PC-3 (cell line): ENCODE measurements at regions not wholly inside any gene's neighbourhood (a gene's known extent, or its start where the extent isn't known, plus 50 kb on each side); places are given as distances from the start of the nearest gene placed in this dataset.

ENCODE experiments used
- ATAC-seq: fragments of 200-7000 bp; cut with Tn5 transposase; 2 replicates; pipeline ENCODE4 v1.9.1; 2020; ENCODE audit warnings: mild to moderate bottlenecking, moderate library complexity
- BruUV-seq: library from RNA; stranded (reverse); fragments of 400-500 nt; replicated peaks from 2 replicates; lab custom pipeline; 2021; lab: Mats Ljungman, UMichigan
- CTCF ChIA-PET: fragments of 300-600 bp; sonication (Branson Sonifier 250); formaldehyde crosslinking; loops from one replicate; lab custom pipeline; 2022; ENCODE audit warnings: antibody characterized with exemption; lab: Charles Lee
- POLR2A ChIA-PET: fragments of 300-600 bp; sonication (Branson Sonifier 250); formaldehyde crosslinking; loops from one replicate; lab custom pipeline; 2022; ENCODE audit warnings: antibody characterized with exemption; ENCODE audit not compliant: unreplicated experiment; lab: Charles Lee
- DNase-seq: peaks from one replicate; pipeline ENCODE4 v3.0.0-alpha.2; 2015
- H2AFZ ChIP-seq: fragments of 300-600 bp; sonication (generic); 2 replicates; pipeline ENCODE4 v1.6.0; 2016; ENCODE audit warnings: antibody characterized with exemption, low read length
- H3F3A ChIP-seq: fragments of 300-600 bp; sonication (generic); one replicate; pipeline ENCODE4 v1.6.0; 2017; ENCODE audit warnings: antibody characterized with exemption, low read length, control low read depth, mild to moderate bottlenecking; ENCODE audit not compliant: unreplicated experiment
- H3K27ac ChIP-seq: fragments of 300-600 bp; sonication (generic); 2 replicates; pipeline ENCODE4 v1.5.1; 2016; ENCODE audit warnings: mild to moderate bottlenecking, low read length
- H3K27me3 ChIP-seq: fragments of 300-600 bp; sonication (generic); 2 replicates; pipeline ENCODE4 v1.6.1; 2016; ENCODE audit warnings: low read length, mixed read lengths
- H3K36me3 ChIP-seq: fragments of 300-600 bp; sonication (generic); 2 replicates; pipeline ENCODE4 v1.6.1; 2016; ENCODE audit warnings: low read depth, mixed run types, low read length, mixed read lengths
- H3K4me1 ChIP-seq: fragments of 300-600 bp; sonication (generic); 2 replicates; pipeline ENCODE4 v1.5.1; 2016; ENCODE audit warnings: low read length; ENCODE audit not compliant: insufficient read depth
- H3K4me2 ChIP-seq: fragments of 300-600 bp; sonication (generic); 2 replicates; pipeline ENCODE4 v1.6.0; 2016; ENCODE audit warnings: low read length
- H3K4me3 ChIP-seq: fragments of 300-600 bp; sonication (generic); 2 replicates; pipeline ENCODE4 v1.5.1; 2016; ENCODE audit warnings: mild to moderate bottlenecking, low read length, mixed read lengths
- H3K79me2 ChIP-seq: fragments of 300-600 bp; sonication (generic); 2 replicates; pipeline ENCODE4 v1.6.1; 2017; ENCODE audit warnings: low read length, mixed read lengths
- H3K9ac ChIP-seq: fragments of 300-600 bp; sonication (generic); 2 replicates; pipeline ENCODE4 v1.6.0; 2016; ENCODE audit warnings: mild to moderate bottlenecking, low read length
- H3K9me2 ChIP-seq: fragments of 300-600 bp; sonication (generic); replicated peaks from 2 replicates; pipeline ENCODE4 v1.6.1; 2016; ENCODE audit warnings: mixed run types, low read length, mixed read lengths
- H3K9me3 ChIP-seq: fragments of 300-600 bp; sonication (generic); 2 replicates; pipeline ENCODE4 v1.6.1; 2016; ENCODE audit warnings: low read length, mixed read lengths
- H4K20me1 ChIP-seq: fragments of 300-600 bp; sonication (generic); 2 replicates; pipeline ENCODE4 v1.6.1; 2016; ENCODE audit warnings: low read length, mixed read lengths
- EZH2 ChIP-seq: fragments of 300-600 bp; sonication (generic); IDR thresholded peaks from one replicate; pipeline ENCODE4 v1.6.1; 2017; ENCODE audit warnings: antibody characterized with exemption, mild to moderate bottlenecking, low read length; ENCODE audit not compliant: unreplicated experiment
- EZH2phosphoT487 ChIP-seq: fragments of 300-600 bp; sonication (generic); IDR thresholded peaks from 2 replicates; pipeline ENCODE4 v1.6.1; 2018; ENCODE audit warnings: mild to moderate bottlenecking, antibody characterized with exemption, low read length, borderline replicate concordance
- intact Hi-C: fragments of 100-400 bp; cut with micrococcal nuclease; formaldehyde crosslinking; loops from 2 replicates; pipeline ENCODE4 v1.9.0; 2023
- TF ChIP-seq, protein P1 (sequence below): fragments of 300-600 bp; sonication (generic); conservative IDR thresholded peaks from 2 replicates; pipeline ENCODE4 v1.5.1; 2017; ENCODE audit warnings: antibody characterized with exemption, low read depth, mild to moderate bottlenecking, low read length

DNA sequence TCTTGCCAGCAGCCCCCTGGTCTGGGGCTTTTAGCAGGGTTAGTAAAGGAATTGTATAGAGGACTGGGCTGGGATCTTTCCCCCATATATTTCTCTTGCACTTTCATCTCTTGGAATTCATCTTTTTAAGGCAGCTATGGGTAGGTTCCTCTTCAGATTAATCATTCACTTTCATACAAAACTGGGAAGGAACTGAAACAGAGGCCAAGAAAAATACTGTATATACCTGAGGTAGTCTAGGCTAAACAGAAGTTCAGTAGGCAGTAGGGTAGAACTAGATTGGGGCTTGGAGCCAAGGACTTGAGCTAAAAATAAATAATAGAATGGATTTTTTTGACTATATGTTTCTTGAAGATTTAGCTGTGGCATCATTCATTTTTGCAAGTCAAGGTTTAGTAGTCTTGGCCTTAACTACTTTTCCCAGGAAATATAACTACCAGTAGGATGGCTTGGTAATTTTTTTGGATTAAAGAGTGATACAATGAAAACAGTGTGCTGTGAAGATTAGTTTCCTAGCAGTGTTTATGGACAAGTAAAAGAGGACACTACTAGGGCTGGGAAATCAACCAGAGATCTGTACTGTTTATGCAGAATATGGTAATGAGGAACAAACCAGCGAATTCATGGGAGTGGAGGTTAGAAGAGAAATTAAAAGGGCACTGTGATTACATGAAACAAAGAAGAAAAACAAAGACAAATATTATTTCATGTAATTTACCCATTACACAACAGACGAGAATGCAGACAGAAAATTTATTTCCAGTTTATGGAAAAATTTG, 50.9 kb upstream of the PTGS2 start:
- Histone ChIP-seq H3F3A (no peaks in the 10 kb centered on the region), H3K27me3 (no peaks in the 10 kb centered on the region), H2AFZ (no peak overlapping the region), H3K4me1 (0 out of 2 replicates have a peak, but pooled peaks cover 4% of the 10 kb centered on the region), H4K20me1 (no peaks in the 10 kb centered on the region), H3K79me2 (no peaks in the 10 kb centered on the region), H3K4me3 (no peak overlapping the region), H3K27ac (no peak overlapping the region), H3K9ac (no peak overlapping the region), H3K9me2 (no peaks in the 10 kb centered on the region), H3K9me3 (no peaks in the 10 kb centered on the region), H3K36me3 (no peaks in the 10 kb centered on the region), H3K4me2 (no peak overlapping the region)
- ChIA-PET POLR2A (no interaction called here), CTCF (no interaction called here)
- intact Hi-C loops = no loop called here
- DNase-seq (no peak), ATAC-seq (no peak)
- no TSS peak for BruUV-seq
- TF ChIP-seq EZH2phosphoT487 (no peak), EZH2 (no peak)
- TF ChIP-seq, protein P1, sequence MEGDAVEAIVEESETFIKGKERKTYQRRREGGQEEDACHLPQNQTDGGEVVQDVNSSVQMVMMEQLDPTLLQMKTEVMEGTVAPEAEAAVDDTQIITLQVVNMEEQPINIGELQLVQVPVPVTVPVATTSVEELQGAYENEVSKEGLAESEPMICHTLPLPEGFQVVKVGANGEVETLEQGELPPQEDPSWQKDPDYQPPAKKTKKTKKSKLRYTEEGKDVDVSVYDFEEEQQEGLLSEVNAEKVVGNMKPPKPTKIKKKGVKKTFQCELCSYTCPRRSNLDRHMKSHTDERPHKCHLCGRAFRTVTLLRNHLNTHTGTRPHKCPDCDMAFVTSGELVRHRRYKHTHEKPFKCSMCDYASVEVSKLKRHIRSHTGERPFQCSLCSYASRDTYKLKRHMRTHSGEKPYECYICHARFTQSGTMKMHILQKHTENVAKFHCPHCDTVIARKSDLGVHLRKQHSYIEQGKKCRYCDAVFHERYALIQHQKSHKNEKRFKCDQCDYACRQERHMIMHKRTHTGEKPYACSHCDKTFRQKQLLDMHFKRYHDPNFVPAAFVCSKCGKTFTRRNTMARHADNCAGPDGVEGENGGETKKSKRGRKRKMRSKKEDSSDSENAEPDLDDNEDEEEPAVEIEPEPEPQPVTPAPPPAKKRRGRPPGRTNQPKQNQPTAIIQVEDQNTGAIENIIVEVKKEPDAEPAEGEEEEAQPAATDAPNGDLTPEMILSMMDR = no peak
